H1 (cell line): ENCODE measurements at regions not wholly inside any gene's neighbourhood (a gene's known extent, or its start where the extent isn't known, plus 50 kb on each side); places are given as distances from the start of the nearest gene placed in this dataset.
A peak's percentile ranks its signal among the peaks of the same experiment; 100 is the strongest.

ENCODE experiments used
- CTCF ChIA-PET: fragments of 300-600 bp; sonication (Branson Sonifier 250); formaldehyde crosslinking; loops from one replicate; lab custom pipeline; 2021; ENCODE audit not compliant: partially characterized antibody; lab: Charles Lee
- POLR2A ChIA-PET: fragments of 300-600 bp; sonication (Branson Sonifier 250); formaldehyde crosslinking; loops from one replicate; lab custom pipeline; 2021; ENCODE audit warnings: inconsistent platforms; ENCODE audit not compliant: partially characterized antibody; lab: Charles Lee
- DNase-seq, 2 experiments: peaks; one replicate each; pipeline versions ENCODE4 v3.0.0 to v3.0.0-alpha.2; 2010 to 2022; ENCODE audit warnings: low spot score in 2 of 2, low read depth in 1 of 2, mixed read lengths in 1 of 2
- FAIRE-seq: peaks from 2 replicates; lab custom pipeline; 2011; peaks lifted over from hg19 to GRCh38; lab: Jason Lieb, UNC
- H2AFZ ChIP-seq: 2 replicates; pipeline ENCODE4 v1.8.1; 2012; ENCODE audit warnings: low read length, inconsistent platforms
- H2AK5ac ChIP-seq: 2 replicates; pipeline ENCODE4 v1.6.1; 2013; ENCODE audit warnings: low read depth, low read length
- H2BK120ac ChIP-seq: replicated peaks from 2 replicates; pipeline ENCODE3; 2013; ENCODE audit warnings: low read depth, low read length, inconsistent platforms
- H2BK12ac ChIP-seq: 2 replicates; pipeline ENCODE4 v1.6.1; 2013; ENCODE audit warnings: low read depth, low read length
- H2BK15ac ChIP-seq: 2 replicates; pipeline ENCODE4 v1.6.1; 2013; ENCODE audit warnings: low read length
- H2BK20ac ChIP-seq: 2 replicates; pipeline ENCODE4 v1.6.1; 2013; ENCODE audit warnings: low read length
- H2BK5ac ChIP-seq: 2 replicates; pipeline ENCODE4 v1.6.1; 2013; ENCODE audit warnings: low read depth, low read length
- H3K14ac ChIP-seq: 2 replicates; pipeline ENCODE4 v1.6.1; 2013; ENCODE audit warnings: inconsistent platforms; ENCODE audit not compliant: insufficient read length
- H3K18ac ChIP-seq: 2 replicates; pipeline ENCODE4 v1.6.1; 2013; ENCODE audit warnings: low read length; ENCODE audit errors: extremely low read depth
- H3K23ac ChIP-seq: 2 replicates; pipeline ENCODE4 v1.6.1; 2013; ENCODE audit warnings: inconsistent platforms; ENCODE audit not compliant: insufficient read length
- H3K23me2 ChIP-seq: 2 replicates; pipeline ENCODE4 v1.6.1; 2013; ENCODE audit warnings: low read depth, low read length
- H3K27ac ChIP-seq: 2 replicates; pipeline ENCODE4 v1.6.1; 2011; ENCODE audit warnings: low read depth, low read length, inconsistent platforms
- H3K27me3 ChIP-seq, 4 experiments: replicated peaks in 1 of 4; 1 replicate in 1 of 4; 2 replicates in 3 of 4; pipeline versions ENCODE4 v1.6.1 to v1.8.1; 2011 to 2013; ENCODE audit warnings: low read length in 3 of 4, mild to moderate bottlenecking in 3 of 4, inconsistent platforms in 2 of 4, mixed read lengths in 2 of 4, moderate library complexity in 1 of 4; ENCODE audit not compliant: control insufficient read depth in 3 of 4, insufficient read depth in 3 of 4; ENCODE audit errors: extremely low read depth in 1 of 4
- H3K36me3 ChIP-seq, 4 experiments: 2 replicates each; pipeline versions ENCODE4 v1.6.1 to v1.8.1; 2011 to 2013; ENCODE audit warnings: mild to moderate bottlenecking in 4 of 4, low read length in 3 of 4, moderate library complexity in 2 of 4, control low read depth in 1 of 4, inconsistent platforms in 1 of 4; ENCODE audit not compliant: insufficient read depth in 4 of 4, control insufficient read depth in 2 of 4
- H3K4ac ChIP-seq: replicated peaks from 2 replicates; pipeline ENCODE3; 2013; ENCODE audit warnings: low read length, low read depth, mixed read lengths, inconsistent platforms; ENCODE audit not compliant: insufficient read length
- H3K4me1 ChIP-seq, 4 experiments: replicated peaks in 1 of 4; 1 replicate in 1 of 4; 2 replicates in 3 of 4; pipeline versions ENCODE4 v1.6.1 to v1.8.1; 2011 to 2013; ENCODE audit warnings: low read length in 3 of 4, inconsistent platforms in 2 of 4, mixed read lengths in 1 of 4; ENCODE audit not compliant: insufficient read depth in 4 of 4, control insufficient read depth in 3 of 4
- H3K4me2 ChIP-seq, 2 experiments: 2 replicates each; pipeline versions ENCODE4 v1.6.1 to v1.8.1; 2011 to 2013; ENCODE audit warnings: low read depth in 2 of 2, low read length in 2 of 2, control low read depth in 1 of 2, inconsistent platforms in 1 of 2, mild to moderate bottlenecking in 1 of 2; ENCODE audit not compliant: insufficient read depth in 1 of 2
- H3K4me3 ChIP-seq, 4 experiments: fragments of 200-600, 300-600 bp in 1 of 4; sonication (generic), shearing (Covaris generic), sonication (Bioruptor Twin) in 1 of 4; 2 replicates each; pipeline versions ENCODE4 v1.5.1 to v1.8.1; 2011 to 2016; ENCODE audit warnings: low read length in 4 of 4, low read depth in 3 of 4, control low read depth in 2 of 4, inconsistent platforms in 2 of 4, mild to moderate bottlenecking in 2 of 4, mixed read lengths in 1 of 4, moderate library complexity in 1 of 4; ENCODE audit not compliant: insufficient read depth in 2 of 4; ENCODE audit errors: extremely low read depth in 1 of 4
- H3K56ac ChIP-seq: replicated peaks from 2 replicates; pipeline ENCODE3; 2013; ENCODE audit warnings: low read depth, mild to moderate bottlenecking, mixed read lengths, low read length, inconsistent platforms; ENCODE audit not compliant: insufficient read length
- H3K79me1 ChIP-seq: 2 replicates; pipeline ENCODE4 v1.6.1; 2013; ENCODE audit warnings: low read depth, low read length, control low read depth
- H3K79me2 ChIP-seq, 2 experiments: 2 replicates each; pipeline versions ENCODE4 v1.6.1 to v1.8.1; 2012 to 2013; ENCODE audit warnings: low read length in 2 of 2, mild to moderate bottlenecking in 2 of 2, inconsistent platforms in 1 of 2; ENCODE audit not compliant: insufficient read depth in 2 of 2, control insufficient read depth in 1 of 2
- H3K9ac ChIP-seq, 4 experiments: replicated peaks in 1 of 4; 1 replicate in 1 of 4; 2 replicates in 3 of 4; pipeline versions ENCODE4 v1.6.1 to v1.8.1; 2011 to 2013; ENCODE audit warnings: low read depth in 3 of 4, low read length in 3 of 4, control low read depth in 2 of 4, mild to moderate bottlenecking in 2 of 4, moderate library complexity in 2 of 4, inconsistent platforms in 1 of 4; ENCODE audit errors: extremely low read depth in 1 of 4
- H3K9me3 ChIP-seq, 2 experiments: 2 replicates each; pipeline versions ENCODE4 v1.6.1 to v1.8.1; 2012 to 2013; ENCODE audit warnings: mild to moderate bottlenecking in 2 of 2, moderate library complexity in 2 of 2, control low read depth in 1 of 2, inconsistent platforms in 1 of 2, low read depth in 1 of 2, low read length in 1 of 2, mixed read lengths in 1 of 2; ENCODE audit not compliant: insufficient read depth in 2 of 2
- H4K20me1 ChIP-seq, 2 experiments: replicated peaks in 1 of 2; 2 replicates each; pipeline versions ENCODE3 to v1.8.1; 2011 to 2013; ENCODE audit warnings: inconsistent platforms in 2 of 2, low read length in 2 of 2, mild to moderate bottlenecking in 1 of 2; ENCODE audit not compliant: insufficient read depth in 2 of 2, control insufficient read depth in 1 of 2
- H4K5ac ChIP-seq: 2 replicates; pipeline ENCODE4 v1.6.1; 2013; ENCODE audit warnings: low read length, low read depth, mixed read lengths, inconsistent platforms; ENCODE audit not compliant: insufficient read length
- H4K8ac ChIP-seq: 2 replicates; pipeline ENCODE4 v1.8.0; 2013; ENCODE audit warnings: mild to moderate bottlenecking, moderate library complexity, low read length, inconsistent platforms; ENCODE audit not compliant: insufficient read depth; ENCODE audit errors: extremely low read depth
- H4K91ac ChIP-seq: replicated peaks from 2 replicates; pipeline ENCODE3; 2013; ENCODE audit warnings: low read length, mixed read lengths, inconsistent platforms; ENCODE audit not compliant: insufficient read length
- ASH2L ChIP-seq: fragments of 200-600, 300-600 bp; sonication (generic); IDR thresholded peaks from one replicate; pipeline ENCODE4 v1.7.1; 2017; ENCODE audit warnings: low read length
- BACH1 ChIP-seq: IDR thresholded peaks from 2 replicates; pipeline ENCODE4 v1.6.1; 2012; ENCODE audit warnings: low read length, improper control_type of control experiment
- BRCA1 ChIP-seq: IDR thresholded peaks from 2 replicates; pipeline ENCODE4 v1.6.1; 2012; ENCODE audit warnings: low read depth, low read length, improper control_type of control experiment
- CEBPB ChIP-seq: IDR thresholded peaks from 2 replicates; pipeline ENCODE4 v1.6.1; 2012; ENCODE audit warnings: low read depth, low read length
- E2F6 ChIP-seq: IDR thresholded peaks from 2 replicates; pipeline ENCODE4 v1.6.1; 2012; ENCODE audit warnings: inconsistent platforms
- HDAC6 ChIP-seq: IDR thresholded peaks from one replicate; pipeline ENCODE4 v1.7.1; 2012; ENCODE audit warnings: low read depth, mild to moderate bottlenecking, inconsistent platforms, low read length, moderate library complexity
- NANOG ChIP-seq: IDR thresholded peaks from 2 replicates; pipeline ENCODE4 v1.6.1; 2011; ENCODE audit warnings: low read length, low read depth, mild to moderate bottlenecking, inconsistent platforms; ENCODE audit not compliant: insufficient read depth, poor library complexity, severe bottlenecking
- POLR2A ChIP-seq, 2 experiments: IDR thresholded peaks; 1 replicate in 1 of 2; 2 replicates in 1 of 2; pipeline ENCODE4 v1.6.1; 2011; ENCODE audit warnings: low read depth in 2 of 2, low read length in 2 of 2, mild to moderate bottlenecking in 2 of 2; ENCODE audit errors: control extremely low read depth in 1 of 2
- RBBP5 ChIP-seq: IDR thresholded peaks from 2 replicates; pipeline ENCODE4 v1.7.1; 2012; ENCODE audit warnings: low read depth, mild to moderate bottlenecking, inconsistent platforms, low read length, moderate library complexity, borderline replicate concordance
- RFX5 ChIP-seq: IDR thresholded peaks from 2 replicates; pipeline ENCODE4 v1.6.1; 2011; ENCODE audit warnings: low read depth, low read length, improper control_type of control experiment, borderline replicate concordance
- SP4 ChIP-seq: IDR thresholded peaks from 2 replicates; pipeline ENCODE4 v1.6.1; 2012; ENCODE audit warnings: low read length, inconsistent platforms
- SRF ChIP-seq: IDR thresholded peaks from 2 replicates; pipeline ENCODE4 v1.6.1; 2011; ENCODE audit warnings: mild to moderate bottlenecking, low read depth, low read length, moderate library complexity
- TAF7 ChIP-seq: optimal IDR thresholded peaks from 2 replicates; pipeline ENCODE3; 2011; ENCODE audit warnings: low read depth, mild to moderate bottlenecking, inconsistent platforms, low read length, moderate library complexity, borderline replicate concordance
- WGBS, 2 experiments: shearing (Covaris generic) in 1 of 2; methylation state at CpG; one replicate each; pipeline versions ENCODE4 v1.1.6 to v1.1.7; 2013 to 2015; ENCODE audit warnings: low lambda C conversion rate in 2 of 2, mixed read lengths in 2 of 2, inconsistent platforms in 1 of 2, low coverage in 1 of 2, missing lambda C conversion rate in 1 of 2; ENCODE audit not compliant: insufficient replicate concordance in 2 of 2, insufficient coverage in 1 of 2, insufficient read length in 1 of 2; ENCODE audit errors: extremely low coverage in 1 of 2, missing lambda C conversion rate in 1 of 2; 5-methylcytosine and 5-hydroxymethylcytosine counted together
- TF ChIP-seq, protein P1 (sequence below): IDR thresholded peaks from 2 replicates; pipeline ENCODE4 v1.6.1; 2011; ENCODE audit warnings: low read depth, mild to moderate bottlenecking, low read length; ENCODE audit not compliant: insufficient read depth

DNA sequence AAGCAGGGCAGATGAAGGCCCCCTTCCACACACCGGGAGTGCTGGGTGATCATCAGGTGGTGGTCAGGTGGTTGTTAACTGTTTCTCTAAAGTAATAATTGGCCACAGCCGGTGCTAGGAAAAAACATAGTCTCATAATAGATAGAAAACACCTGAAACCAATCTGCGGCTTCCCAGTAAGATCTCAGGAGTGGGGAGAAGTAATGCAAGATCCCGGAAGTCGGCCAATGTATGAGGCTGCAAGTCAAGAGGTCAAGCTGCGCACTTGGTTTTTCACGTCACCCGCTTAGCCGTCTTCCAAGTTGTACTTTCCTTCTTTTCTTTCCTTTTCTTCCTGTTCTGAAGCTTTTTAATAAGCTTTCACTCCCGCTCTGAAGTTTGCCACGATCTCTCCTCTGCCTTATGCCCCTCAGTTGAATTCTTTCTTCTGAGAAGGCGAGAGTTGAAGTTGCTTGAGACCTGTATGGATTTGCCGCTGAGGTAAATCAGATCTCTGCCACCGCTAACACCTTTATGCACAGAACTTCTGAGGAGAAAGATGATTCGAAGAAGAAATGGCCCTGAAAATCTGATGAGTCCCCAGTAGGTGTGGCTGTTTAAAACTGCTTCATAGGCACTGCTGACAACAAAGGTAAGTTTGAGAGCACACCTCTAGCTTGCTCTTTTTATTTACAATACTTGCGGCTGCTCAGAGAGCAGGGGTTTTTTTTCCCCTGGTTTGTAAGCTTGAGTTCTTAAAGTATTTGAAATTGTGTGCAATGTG is 406.6 kb downstream of the FAM170A start:
- Histone ChIP-seq H3K56ac (no peak overlapping the region), H4K20me1 (no peaks in the 10 kb centered on the region), H4K91ac (no peak overlapping the region), H2BK5ac (no peak overlapping the region), H3K4me3 (no peak overlapping the region), H3K4me1 (no peaks in the 10 kb centered on the region), H2BK12ac (no peak overlapping the region), H4K8ac (no peak overlapping the region), H2AK5ac (no peak overlapping the region), H2BK120ac (no peak overlapping the region), H3K36me3 (no peaks in the 10 kb centered on the region), H3K79me1 (no peaks in the 10 kb centered on the region), H3K4me2 (no peak overlapping the region), H3K79me2 (no peaks in the 10 kb centered on the region), H3K14ac (no peak overlapping the region), H2BK20ac (no peak overlapping the region), H3K9ac (no peak overlapping the region), H4K5ac (no peak overlapping the region), H3K23me2 (no peaks in the 10 kb centered on the region), H3K18ac (no peak overlapping the region), H3K27ac (no peak overlapping the region), H3K9me3 (no peaks in the 10 kb centered on the region), H3K27me3 (no peaks in the 10 kb centered on the region), H3K4ac (no peak overlapping the region), H3K23ac (no peak overlapping the region), H2BK15ac (no peak overlapping the region), H2AFZ (peak overlapping the region; percentile 95)
- CTCF ChIA-PET: no interaction called here
- 88% methylated on average over 16 of the region's 16 CpGs; no CpG with 5 or more reads in 1 of the 2 experiments for WGBS, 2 experiments
- FAIRE-seq (no peak), DNase-seq (no peak)
- POLR2A ChIA-PET: no interaction called here
- TF ChIP-seq NANOG (no peak), RBBP5 (no peak), CEBPB (no peak), E2F6 (no peak), ASH2L (no peak), SP4 (no peak), BACH1 (no peak), SRF (no peak), HDAC6 (no peak), POLR2A (IDR thresholded peaks at IDR 0.05; ENCODE audit: control extremely low read depth in 1 of 2, low read depth in 2 of 2, low read length in 2 of 2) (no peak), TAF7 (no peak), BRCA1 (no peak), RFX5 (no peak)
- TF ChIP-seq, protein P1, sequence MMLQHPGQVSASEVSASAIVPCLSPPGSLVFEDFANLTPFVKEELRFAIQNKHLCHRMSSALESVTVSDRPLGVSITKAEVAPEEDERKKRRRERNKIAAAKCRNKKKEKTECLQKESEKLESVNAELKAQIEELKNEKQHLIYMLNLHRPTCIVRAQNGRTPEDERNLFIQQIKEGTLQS: no peak
